ENCODE measurements at regions not wholly inside any gene's neighbourhood (a gene's known extent, or its start where the extent isn't known, plus 50 kb on each side); places are given as distances from the start of the nearest gene placed in this dataset.
"Not testable (repeated sequence)": the region's sequence is repeated elsewhere in the genome, so short reads cannot be mapped to it uniquely, and the experiment has no call there.

- no peak for DNase-seq (ENCODE audit: low spot score)
Observed at GRCh38 chr5:106134549-106134948, 1536.2 kb downstream of the EFNA5 start.

GRCh38 chr5:106127985-106128384, 1542.8 kb downstream of the EFNA5 start:
- no peak for DNase-seq (ENCODE audit: low spot score)

GRCh38 chr5:106127341-106127781, 1543.4 kb downstream of the EFNA5 start:
- no peak for DNase-seq (ENCODE audit: low spot score)

GRCh38 chr5:106121972-106122605, 1548.6 kb downstream of the EFNA5 start:
- DNase-seq (ENCODE audit: low spot score), result no peak

GRCh38 chr5:106116682-106117081, 1554.1 kb downstream of the EFNA5 start:
- no peak for DNase-seq (ENCODE audit: low spot score)

- DNase-seq (ENCODE audit: low spot score), result no peak
Observed at GRCh38 chr5:106113922-106114321, 1556.8 kb downstream of the EFNA5 start.

- no peak for DNase-seq (ENCODE audit: low spot score)
Observed at GRCh38 chr5:106106384-106106783, 1564.4 kb downstream of the EFNA5 start.

GRCh38 chr5:106097340-106097739, 1573.4 kb downstream of the EFNA5 start:
- no peak for DNase-seq (ENCODE audit: low spot score)

GRCh38 chr5:106094839-106095238, 1575.9 kb downstream of the EFNA5 start:
- no peak for DNase-seq (ENCODE audit: low spot score)

- no peak for DNase-seq (ENCODE audit: low spot score)
Observed at GRCh38 chr5:106094204-106094607, 1576.5 kb downstream of the EFNA5 start.

- no peak for DNase-seq (ENCODE audit: low spot score)
Observed at GRCh38 chr5:106093134-106093533, 1577.6 kb downstream of the EFNA5 start.

- DNase-seq (ENCODE audit: low spot score), result no peak
Observed at GRCh38 chr5:106092455-106092854, 1578.3 kb downstream of the EFNA5 start.

GRCh38 chr5:106089073-106089472, 1581.7 kb downstream of the EFNA5 start:
- no peak for DNase-seq (ENCODE audit: low spot score)

- no peak for DNase-seq (ENCODE audit: low spot score)
Observed at GRCh38 chr5:106088462-106088861, 1582.3 kb downstream of the EFNA5 start.

- no peak for DNase-seq (ENCODE audit: low spot score)
Observed at GRCh38 chr5:106086352-106086751, 1584.4 kb downstream of the EFNA5 start.

GRCh38 chr5:106085556-106085955, 1585.2 kb downstream of the EFNA5 start:
- DNase-seq (ENCODE audit: low spot score), result no peak

GRCh38 chr5:106085136-106085535, 1585.6 kb downstream of the EFNA5 start:
- DNase-seq (ENCODE audit: low spot score), result no peak

GRCh38 chr5:106080535-106080934, 1590.2 kb downstream of the EFNA5 start:
- no peak for DNase-seq (ENCODE audit: low spot score)

GRCh38 chr5:106076655-106077054, 1594.1 kb downstream of the EFNA5 start:
- DNase-seq (ENCODE audit: low spot score), result no peak

- no peak for DNase-seq (ENCODE audit: low spot score)
Observed at GRCh38 chr5:106072208-106072607, 1598.5 kb downstream of the EFNA5 start.

- no peak for DNase-seq (ENCODE audit: low spot score)
Observed at GRCh38 chr5:106047341-106047740, 1623.4 kb downstream of the EFNA5 start.

- DNase-seq (ENCODE audit: low spot score), result not testable (repeated sequence)
Observed at GRCh38 chr5:106032069-106032468, 1638.7 kb downstream of the EFNA5 start.

GRCh38 chr5:106028314-106028713, 1642.4 kb downstream of the EFNA5 start:
- DNase-seq (ENCODE audit: low spot score), result no peak

GRCh38 chr5:106020894-106021293, 1649.8 kb downstream of the EFNA5 start:
- DNase-seq (ENCODE audit: low spot score), result no peak

Data from mucosa of gallbladder (tissue), 1 donor.